ENCODE measurements at regions not wholly inside any gene's neighbourhood (a gene's known extent, or its start where the extent isn't known, plus 50 kb on each side); places are given as distances from the start of the nearest gene placed in this dataset.

GRCh38 chr2:104768694-104769093 is 85.2 kb upstream of the POU3F3 start:
- Histone ChIP-seq H3K36me3 (no peaks in the 10 kb centered on the region), H3K9me3 (peaks cover 0 to 15% (median 3%) of the 10 kb centered on the region in 4 donors), H3K4me3 (no peak overlapping the region), H3K27ac (no peak overlapping the region), H3K4me1 (no peaks in the 10 kb centered on the region), H3K27me3 (no peaks in the 10 kb centered on the region)
- no peak for TF ChIP-seq EP300 (IDR thresholded peaks at IDR 0.05)
- no peak for TF ChIP-seq POLR2A (IDR thresholded peaks at IDR 0.05)
- no peak for TF ChIP-seq CTCF (IDR thresholded peaks at IDR 0.05)
- DNase-seq (ENCODE audit: low spot score in 2 of 2) = no peak
- WGBS, 2 donors = 27 to 30% methylated on average over 3 of the region's 3 CpGs

DNA sequence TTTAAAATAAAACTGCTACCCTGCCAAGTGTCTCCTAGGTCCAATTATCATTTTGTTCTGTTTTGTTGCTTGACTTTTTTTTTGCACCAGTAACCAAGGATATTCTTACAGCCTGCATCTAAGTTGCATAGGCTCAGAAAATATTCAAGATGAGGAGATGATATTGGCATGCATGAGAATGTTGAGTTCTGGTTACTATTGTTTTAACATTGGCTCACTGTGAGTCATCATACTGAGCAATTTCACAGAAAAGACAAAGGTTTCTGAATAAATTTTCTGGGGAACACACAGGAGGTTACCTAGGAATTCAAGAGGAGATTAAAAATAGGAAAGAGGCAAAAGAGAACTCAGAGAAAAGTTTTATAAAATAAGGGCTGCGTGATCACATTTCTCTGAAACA is 84.8 kb upstream of the POU3F3 start:
- TF ChIP-seq EP300 (IDR thresholded peaks at IDR 0.05) (no peak), CTCF (IDR thresholded peaks at IDR 0.05) (no peak), POLR2A (IDR thresholded peaks at IDR 0.05) (no peak)
- peaks cover 0 to 15% (median 3%) of the 10 kb centered on the region in 4 donors for H3K9me3 ChIP-seq
- H3K27me3 ChIP-seq = no peaks in the 10 kb centered on the region
- H3K36me3 ChIP-seq = no peaks in the 10 kb centered on the region
- 81 to 89% methylated on average over 1 of the region's 1 CpG for WGBS, 2 donors
- no peak overlapping the region for H3K4me3 ChIP-seq
- H3K27ac ChIP-seq = no peak overlapping the region
- H3K4me1 ChIP-seq = no peaks in the 10 kb centered on the region
- no peak for DNase-seq (ENCODE audit: low spot score in 2 of 2)

DNA sequence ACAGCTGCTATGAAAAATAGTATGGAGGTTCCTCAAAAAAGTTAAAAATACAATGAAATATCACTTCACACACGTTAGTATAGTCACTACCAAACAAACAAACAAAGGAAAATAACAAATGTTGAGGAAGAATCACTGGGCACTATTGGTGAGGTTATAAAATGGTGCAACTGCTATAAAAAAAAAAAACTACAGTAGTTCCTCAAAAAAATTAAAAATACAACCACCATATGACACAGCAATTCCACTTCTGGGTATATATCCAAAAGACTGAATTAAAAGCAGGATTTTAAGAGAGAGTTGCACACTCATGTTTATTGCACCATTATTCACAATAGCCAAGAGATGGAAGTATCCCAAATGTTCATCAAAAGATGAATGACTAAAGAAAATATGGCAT is 80.9 kb upstream of the POU3F3 start:
- no peak for DNase-seq (ENCODE audit: low spot score in 2 of 2)
- no peaks in the 10 kb centered on the region for H3K4me1 ChIP-seq
- 40 to 63% methylated on average over 1 of the region's 1 CpG for WGBS, 2 donors

GRCh38 chr2:104774631-104775030 is 79.3 kb upstream of the POU3F3 start:
- H3K4me3 ChIP-seq = no peak overlapping the region
- H3K36me3 ChIP-seq = no peaks in the 10 kb centered on the region
- no peaks in the 10 kb centered on the region for H3K4me1 ChIP-seq
- WGBS, 2 donors = 34 to 35% methylated on average over 3 of the region's 3 CpGs
- no peaks in the 10 kb centered on the region for H3K27me3 ChIP-seq
- TF ChIP-seq CTCF (IDR thresholded peaks at IDR 0.05) (no peak), EP300 (IDR thresholded peaks at IDR 0.05) (no peak), POLR2A (IDR thresholded peaks at IDR 0.05) (no peak)
- DNase-seq (ENCODE audit: low spot score in 2 of 2) = no peak
- H3K9me3 ChIP-seq = peaks cover 0 to 11% (median 3%) of the 10 kb centered on the region in 4 donors
- no peak overlapping the region for H3K27ac ChIP-seq

More for the DNA sequence above, 80.9 kb upstream of the POU3F3 start:
- peaks cover 0 to 15% (median 3%) of the 10 kb centered on the region in 4 donors for H3K9me3 ChIP-seq
- no peak overlapping the region for H3K4me3 ChIP-seq
- H3K27me3 ChIP-seq = no peaks in the 10 kb centered on the region
- no peaks in the 10 kb centered on the region for H3K36me3 ChIP-seq
- no peak for TF ChIP-seq CTCF (IDR thresholded peaks at IDR 0.05)
- no peak overlapping the region for H3K27ac ChIP-seq

DNA sequence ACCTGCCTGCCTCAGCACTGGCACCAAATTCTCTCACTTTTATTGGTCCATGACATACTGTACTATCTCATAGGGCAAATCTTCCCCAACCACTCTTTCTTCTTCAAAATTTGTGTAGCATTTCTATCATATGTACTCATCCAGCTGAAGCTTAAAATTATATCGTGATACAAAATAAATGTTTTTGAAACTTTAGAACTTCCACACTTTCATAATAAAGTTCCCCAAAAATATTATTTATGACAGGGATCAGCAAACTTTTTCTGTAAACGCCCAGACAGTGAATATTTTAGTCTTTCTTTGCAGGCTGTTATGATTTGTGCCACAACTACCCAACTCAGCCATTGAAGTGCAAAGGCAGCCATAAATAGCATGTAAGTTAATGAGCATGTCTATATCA is 76.2 kb upstream of the POU3F3 start:
- no peak for DNase-seq (ENCODE audit: low spot score in 2 of 2)
- no peaks in the 10 kb centered on the region for H3K27me3 ChIP-seq
- TF ChIP-seq EP300 (IDR thresholded peaks at IDR 0.05) (no peak), CTCF (IDR thresholded peaks at IDR 0.05) (no peak), POLR2A (IDR thresholded peaks at IDR 0.05) (no peak)
- H3K36me3 ChIP-seq = no peaks in the 10 kb centered on the region
- no peaks in the 10 kb centered on the region for H3K9me3 ChIP-seq
- H3K4me3 ChIP-seq = no peak overlapping the region
- H3K4me1 ChIP-seq = no peaks in the 10 kb centered on the region
- H3K27ac ChIP-seq = no peak overlapping the region
- 83 to 88% methylated on average over 2 of the region's 2 CpGs for WGBS, 2 donors
